Omental fat pad (tissue), 3 donors: ENCODE measurements at regions not wholly inside any gene's neighbourhood (a gene's known extent, or its start where the extent isn't known, plus 50 kb on each side); places are given as distances from the start of the nearest gene placed in this dataset.
"Not testable (repeated sequence)": the region's sequence is repeated elsewhere in the genome, so short reads cannot be mapped to it uniquely, and the experiment has no call there.

ENCODE experiments used
- ATAC-seq: fragments of 150-250 bp; one replicate; pipeline ENCODE4 v1.9.1; 2016; ENCODE audit warnings: mild to moderate bottlenecking, moderate library complexity; ENCODE audit not compliant: low FRiP score
- DNase-seq: peaks from one replicate; pipeline ENCODE4 v3.0.0-alpha.2; 2019; ENCODE audit warnings: low spot score
- TF ChIP-seq, protein P1 (sequence below), 3 donors: fragments of 450-650 bp; IDR thresholded peaks; one replicate each; pipeline ENCODE4 v1.5.1; 2016 to 2017; ENCODE audit warnings: antibody characterized with exemption in 3 of 3, mild to moderate bottlenecking in 3 of 3, moderate library complexity in 2 of 3

DNA sequence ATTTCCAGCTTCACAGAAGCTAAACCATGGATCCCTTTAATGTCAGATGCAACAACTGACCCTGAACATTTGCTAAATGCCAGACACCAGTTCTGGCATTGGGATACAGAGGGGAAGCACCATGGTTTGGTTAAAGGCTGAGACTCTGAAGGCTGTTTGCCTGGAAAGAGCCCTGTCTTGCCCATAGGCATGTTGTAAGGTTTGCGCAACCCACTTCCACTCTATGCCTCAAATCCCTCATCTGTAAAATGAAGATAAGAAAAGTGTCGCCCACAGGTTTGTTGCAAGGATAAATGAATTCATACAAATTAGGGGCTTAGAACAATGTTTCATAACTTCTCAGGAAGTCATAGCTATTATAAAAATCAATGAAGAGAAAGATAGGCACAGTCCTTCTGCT lies 380.9 kb upstream of the GYPC start:
- TF ChIP-seq, protein P1, sequence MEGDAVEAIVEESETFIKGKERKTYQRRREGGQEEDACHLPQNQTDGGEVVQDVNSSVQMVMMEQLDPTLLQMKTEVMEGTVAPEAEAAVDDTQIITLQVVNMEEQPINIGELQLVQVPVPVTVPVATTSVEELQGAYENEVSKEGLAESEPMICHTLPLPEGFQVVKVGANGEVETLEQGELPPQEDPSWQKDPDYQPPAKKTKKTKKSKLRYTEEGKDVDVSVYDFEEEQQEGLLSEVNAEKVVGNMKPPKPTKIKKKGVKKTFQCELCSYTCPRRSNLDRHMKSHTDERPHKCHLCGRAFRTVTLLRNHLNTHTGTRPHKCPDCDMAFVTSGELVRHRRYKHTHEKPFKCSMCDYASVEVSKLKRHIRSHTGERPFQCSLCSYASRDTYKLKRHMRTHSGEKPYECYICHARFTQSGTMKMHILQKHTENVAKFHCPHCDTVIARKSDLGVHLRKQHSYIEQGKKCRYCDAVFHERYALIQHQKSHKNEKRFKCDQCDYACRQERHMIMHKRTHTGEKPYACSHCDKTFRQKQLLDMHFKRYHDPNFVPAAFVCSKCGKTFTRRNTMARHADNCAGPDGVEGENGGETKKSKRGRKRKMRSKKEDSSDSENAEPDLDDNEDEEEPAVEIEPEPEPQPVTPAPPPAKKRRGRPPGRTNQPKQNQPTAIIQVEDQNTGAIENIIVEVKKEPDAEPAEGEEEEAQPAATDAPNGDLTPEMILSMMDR (IDR thresholded peaks at IDR 0.05), result no peak
- DNase-seq (no peak), ATAC-seq (no peak)

DNA sequence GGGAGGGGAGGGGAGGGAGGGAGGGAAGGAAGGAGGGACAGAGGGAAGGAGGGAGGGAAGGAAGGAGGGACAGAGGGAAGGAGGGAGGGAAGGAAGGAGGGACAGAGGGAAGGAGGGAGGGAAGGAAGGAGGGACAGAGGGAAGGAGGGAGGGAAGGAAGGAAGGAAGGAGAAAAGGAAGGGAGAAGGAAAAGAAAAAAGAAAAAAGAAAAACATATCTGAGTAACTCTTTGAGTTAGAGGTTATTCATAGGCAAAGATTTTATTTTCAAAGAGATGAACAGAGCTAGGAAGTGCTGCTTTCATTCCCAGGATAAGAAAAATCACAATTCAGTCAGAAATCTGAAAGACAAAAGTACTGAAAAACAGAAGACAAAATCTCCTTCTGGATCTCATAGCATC lies 379.7 kb upstream of the GYPC start:
- DNase-seq, ATAC-seq: not testable (repeated sequence)

GRCh38 chr2:126288362-126288761 lies 367.6 kb upstream of the GYPC start:
- DNase-seq (no peak), ATAC-seq (no peak)
- TF ChIP-seq, protein P1 (IDR thresholded peaks at IDR 0.05), result no peak

DNA sequence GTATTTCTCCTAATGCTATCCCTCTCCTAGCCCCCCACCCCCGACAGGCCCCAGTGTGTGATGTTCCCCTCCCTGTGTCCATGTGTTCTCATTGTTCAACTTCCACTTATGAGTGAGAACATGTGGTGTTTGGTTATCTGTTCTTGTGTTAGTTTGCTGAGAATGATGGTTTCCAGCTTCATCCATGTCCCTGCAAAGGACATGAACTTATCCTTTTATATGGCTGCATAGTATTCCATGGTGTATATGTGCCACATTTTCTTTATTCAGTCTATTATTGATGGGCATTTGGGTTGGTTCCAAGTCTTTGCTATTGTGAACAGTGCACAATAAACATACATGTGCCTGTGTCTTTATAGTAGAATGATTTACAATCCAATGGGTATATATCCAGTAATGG lies 362.0 kb upstream of the GYPC start:
- not testable (repeated sequence) for ATAC-seq, DNase-seq

DNA sequence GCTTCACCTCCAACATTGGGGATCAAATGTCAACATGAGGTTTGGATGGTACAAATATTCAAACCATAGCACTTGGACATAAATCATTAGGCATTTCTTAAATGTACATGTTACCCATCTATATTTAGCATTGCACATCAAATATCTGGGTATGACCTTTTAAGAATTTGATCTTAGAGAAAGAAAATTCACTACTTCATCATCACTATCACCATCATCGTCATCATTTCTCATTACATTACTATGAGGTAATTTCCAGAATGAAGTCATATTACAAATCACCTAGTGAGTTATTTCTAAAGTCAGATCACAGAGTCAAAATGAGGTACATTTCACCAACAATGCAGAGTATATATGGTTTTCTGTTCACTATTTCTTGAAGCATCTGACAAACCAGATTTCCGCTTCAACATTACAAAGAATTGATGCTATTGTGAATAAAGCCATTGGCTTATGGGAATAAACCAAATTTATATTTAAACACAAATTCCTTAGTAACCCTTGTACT lies 356.4 kb upstream of the GYPC start:
- TF ChIP-seq, protein P1 (IDR thresholded peaks at IDR 0.05), result no peak
- no peak for ATAC-seq
- DNase-seq, result no peak

DNA sequence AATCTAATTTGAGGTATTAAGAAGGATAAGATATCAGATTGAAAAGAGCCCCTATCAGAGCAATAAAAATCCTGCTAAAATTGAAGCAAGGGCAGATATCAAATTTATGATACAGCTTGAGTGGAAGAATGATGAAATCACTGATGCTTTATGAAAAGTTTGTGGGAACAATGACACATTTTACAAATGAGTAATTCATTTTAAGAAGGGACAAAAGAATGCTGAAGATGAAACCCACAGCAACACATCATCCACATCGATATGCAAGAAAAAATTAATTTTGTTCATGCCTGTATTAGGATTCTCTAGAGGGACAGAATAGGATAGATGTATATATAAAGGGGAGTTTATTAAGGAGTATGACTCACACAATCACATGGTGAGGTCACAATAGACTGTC lies 355.6 kb upstream of the GYPC start:
- DNase-seq (no peak), ATAC-seq (no peak)
- TF ChIP-seq, protein P1 (IDR thresholded peaks at IDR 0.05), result no peak

DNA sequence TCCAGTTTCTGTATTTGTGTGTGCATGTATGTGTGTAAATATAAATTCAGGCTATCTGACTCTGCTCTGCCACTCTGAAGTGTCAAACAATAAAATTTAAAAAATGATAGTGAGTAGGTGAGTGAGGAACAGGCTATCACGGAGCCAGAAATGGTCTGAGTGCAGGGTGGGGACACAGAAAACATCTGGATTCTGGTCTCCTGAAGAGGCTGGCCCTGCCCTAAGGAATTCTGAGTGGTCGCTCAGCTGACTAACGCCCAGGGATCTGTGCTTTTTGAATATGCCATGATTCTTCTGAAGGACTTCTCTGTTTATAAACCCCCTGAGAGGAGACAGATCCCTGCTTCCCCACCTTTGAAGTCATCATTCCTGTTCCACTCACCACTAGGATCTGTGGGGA lies 353.9 kb upstream of the GYPC start:
- DNase-seq (no peak), ATAC-seq (no peak)

GRCh38 chr2:126303113-126303512 lies 352.8 kb upstream of the GYPC start:
- TF ChIP-seq, protein P1 (IDR thresholded peaks at IDR 0.05), result no peak
- ATAC-seq (no peak), DNase-seq (no peak)

More for the DNA sequence above, 353.9 kb upstream of the GYPC start:
- TF ChIP-seq, protein P1 (IDR thresholded peaks at IDR 0.05), result no peak
